Activated T-helper 1 cell treated with anti-CD3 and anti-CD28 coated beads, Interleukin-12 subunit alpha, Interleukin-12 subunit beta, Interleukin-2, Interleukin-4 antibody, amounts not matched to agents 30 ng/mL and 10 ng/mL and 1 ng/mL, durations not matched to agents 14 hours and 24 hours and 36 hours (primary cell): ENCODE measurements at regions not wholly inside any gene's neighbourhood (a gene's known extent, or its start where the extent isn't known, plus 50 kb on each side); places are given as distances from the start of the nearest gene placed in this dataset.

Source experiments
- DNase-seq: peaks from one replicate; pipeline ENCODE4 v3.0.0; 2021; ENCODE audit warnings: low spot score
- H3K27ac Mint-ChIP-seq: one replicate; pipeline ENCODE4 v1.8.0; 2021; ENCODE audit warnings: mild to moderate bottlenecking, mixed read lengths
- H3K27me3 Mint-ChIP-seq: one replicate; pipeline ENCODE4 v1.8.0; 2022; ENCODE audit warnings: mild to moderate bottlenecking, moderate library complexity, mixed read lengths; ENCODE audit not compliant: insufficient read depth
- H3K36me3 Mint-ChIP-seq: one replicate; pipeline ENCODE4 v1.8.0; 2021; ENCODE audit warnings: low read depth, mixed read lengths
- H3K4me1 Mint-ChIP-seq: one replicate; pipeline ENCODE4 v1.8.0; 2021; ENCODE audit warnings: low read depth, mixed read lengths
- H3K4me3 Mint-ChIP-seq: one replicate; pipeline ENCODE4 v1.8.0; 2021; ENCODE audit warnings: mild to moderate bottlenecking, moderate library complexity, mixed read lengths
- H3K9me3 Mint-ChIP-seq: one replicate; pipeline ENCODE4 v1.8.0; 2021; ENCODE audit warnings: mixed read lengths
- intact Hi-C: fragments of 100-400 bp; cut with micrococcal nuclease; formaldehyde crosslinking; loops from one replicate; pipeline ENCODE4 v1.15.1; 2024

GRCh38 chr1:185500001-185500626 is 183.1 kb upstream of the IVNS1ABP start:
- no peak for DNase-seq
- peaks cover 3% of the 10 kb centered on the region for H3K27me3 Mint-ChIP-seq
- peak overlapping the region; percentile 43 for H3K27ac Mint-ChIP-seq

GRCh38 chr1:185498207-185498606 is 181.2 kb upstream of the IVNS1ABP start:
- Mint-ChIP-seq H3K27me3 (peaks cover 3% of the 10 kb centered on the region), H3K4me1 (peaks cover 36% of the 10 kb centered on the region), H3K4me3 (no peak overlapping the region), H3K36me3 (peaks cover 3% of the 10 kb centered on the region), H3K27ac (no peak overlapping the region), H3K9me3 (peaks cover 15% of the 10 kb centered on the region)
- no peak for DNase-seq
- intact Hi-C loops = no loop called here

More at GRCh38 chr1:185500001-185500626, 183.1 kb upstream of the IVNS1ABP start:
- Mint-ChIP-seq H3K4me3 (no peak overlapping the region), H3K9me3 (peaks cover 15% of the 10 kb centered on the region), H3K36me3 (peaks cover 3% of the 10 kb centered on the region), H3K4me1 (peaks cover 36% of the 10 kb centered on the region)
- intact Hi-C loops = loop anchor here (1.0 to 5.0 kb wide), 2 partner anchors 60 to 62 kb away; no protein-coding TSS in a partner anchor

DNA sequence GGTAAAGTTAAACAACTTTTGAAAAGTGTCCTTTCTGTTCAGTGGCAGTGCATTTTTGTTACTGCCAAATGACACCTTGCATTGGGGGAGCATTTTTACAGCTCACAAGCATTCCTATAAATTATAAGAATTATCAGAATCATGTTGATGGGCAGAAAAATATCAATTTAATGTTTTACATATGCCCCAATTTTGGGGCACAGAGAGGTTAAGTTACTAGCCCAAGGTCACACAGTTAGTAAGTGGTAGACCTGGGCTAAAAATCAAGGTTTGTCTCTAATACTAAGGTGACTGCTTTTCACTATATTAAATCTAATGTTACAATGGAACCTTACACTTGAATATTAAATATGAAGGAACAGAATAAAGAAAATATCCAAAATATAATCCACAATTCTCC is 180.1 kb upstream of the IVNS1ABP start:
- peaks cover 3% of the 10 kb centered on the region for H3K27me3 Mint-ChIP-seq
- peaks cover 36% of the 10 kb centered on the region for H3K4me1 Mint-ChIP-seq
- no peak for DNase-seq
- intact Hi-C loops = no loop called here
- peaks cover 3% of the 10 kb centered on the region for H3K36me3 Mint-ChIP-seq
- H3K4me3 Mint-ChIP-seq = no peak overlapping the region
- H3K27ac Mint-ChIP-seq = no peak overlapping the region
- H3K9me3 Mint-ChIP-seq = peaks cover 11% of the 10 kb centered on the region

DNA sequence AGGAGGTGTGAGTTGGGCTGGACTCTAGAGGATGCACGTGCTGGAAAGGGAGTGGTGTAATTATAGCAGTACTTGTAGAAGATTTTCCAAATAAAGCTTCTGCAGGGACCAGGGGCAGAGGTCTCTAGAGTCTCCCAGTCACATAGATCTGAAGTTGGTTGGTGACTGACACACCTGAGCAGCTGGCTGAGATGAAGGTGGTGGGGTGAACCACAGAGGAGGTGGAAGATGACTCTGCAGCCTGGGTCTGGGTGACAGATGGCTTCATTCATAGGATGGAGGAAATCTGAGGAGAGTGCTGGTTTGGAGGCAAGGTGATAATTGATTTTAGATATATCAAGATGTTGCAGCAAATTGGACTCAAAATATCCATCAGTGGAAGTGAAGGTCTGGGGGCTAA is 178.9 kb upstream of the IVNS1ABP start:
- Mint-ChIP-seq H3K4me3 (no peak overlapping the region), H3K27ac (no peak overlapping the region), H3K9me3 (peaks cover 11% of the 10 kb centered on the region), H3K4me1 (peaks cover 34% of the 10 kb centered on the region), H3K27me3 (peaks cover 3% of the 10 kb centered on the region), H3K36me3 (peaks cover 2% of the 10 kb centered on the region)
- intact Hi-C loops = no loop called here
- no peak for DNase-seq

DNA sequence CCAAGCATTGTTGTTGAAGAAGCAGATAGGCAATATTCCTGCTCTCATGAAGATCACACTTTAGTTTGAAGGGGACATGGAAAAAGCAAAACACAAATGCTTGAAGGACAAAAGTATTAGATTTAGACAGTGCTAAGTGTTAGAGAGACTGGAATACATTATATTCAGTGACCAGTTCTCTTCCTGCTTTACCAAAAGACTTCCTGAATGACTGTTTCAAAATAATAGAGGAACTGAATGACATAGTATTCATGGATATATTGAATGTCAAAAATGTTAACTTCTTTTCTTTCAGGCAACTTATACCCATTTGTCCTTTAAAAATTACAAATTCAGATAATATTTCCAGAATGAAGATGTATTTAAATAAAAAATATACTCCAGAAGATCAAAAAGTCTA is 178.0 kb upstream of the IVNS1ABP start:
- Mint-ChIP-seq H3K27me3 (peaks cover 3% of the 10 kb centered on the region), H3K9me3 (peaks cover 7% of the 10 kb centered on the region), H3K36me3 (peaks cover 2% of the 10 kb centered on the region), H3K27ac (no peak overlapping the region), H3K4me3 (no peak overlapping the region), H3K4me1 (peaks cover 25% of the 10 kb centered on the region)
- DNase-seq = no peak
- intact Hi-C loops = no loop called here

DNA sequence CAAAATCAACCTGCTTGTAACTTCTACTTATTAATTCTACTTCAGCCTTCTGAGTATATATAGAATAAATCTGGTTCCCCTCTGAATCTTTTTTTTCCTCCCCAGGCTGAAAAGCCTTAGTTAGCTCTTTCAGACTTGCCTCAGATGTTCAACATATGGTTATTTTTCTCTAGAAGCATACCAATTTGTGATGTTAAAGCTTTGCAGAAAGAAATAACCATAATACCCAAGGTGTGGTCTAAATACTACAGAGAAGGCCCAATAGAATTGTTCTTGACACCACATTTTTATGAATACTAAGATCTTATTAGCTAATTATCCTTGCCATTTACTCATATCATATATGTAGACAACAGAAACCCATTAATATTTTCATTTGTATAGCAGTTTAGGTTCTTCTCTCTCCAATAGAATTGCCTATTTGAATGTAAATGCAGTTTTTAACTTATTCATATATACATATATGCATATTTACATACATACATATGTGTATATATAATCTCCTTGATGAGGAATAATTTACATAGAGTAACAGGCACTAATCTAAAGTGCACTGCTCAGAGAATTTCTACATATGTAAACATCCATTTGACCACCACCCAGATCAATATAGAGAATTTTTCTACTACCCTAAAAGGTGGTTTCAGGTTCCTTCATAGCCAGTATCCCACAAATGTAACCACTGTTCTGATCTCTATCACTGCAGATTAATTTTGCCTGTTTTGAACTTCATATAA is 175.2 kb upstream of the IVNS1ABP start:
- H3K27ac Mint-ChIP-seq = no peak overlapping the region
- H3K4me3 Mint-ChIP-seq = no peak overlapping the region
- DNase-seq = no peak
- no peaks in the 10 kb centered on the region for H3K9me3 Mint-ChIP-seq
- peaks cover 2% of the 10 kb centered on the region for H3K36me3 Mint-ChIP-seq
- intact Hi-C loops = no loop called here
- H3K4me1 Mint-ChIP-seq = peaks cover 23% of the 10 kb centered on the region
- peaks cover 5% of the 10 kb centered on the region for H3K27me3 Mint-ChIP-seq

- Mint-ChIP-seq H3K36me3 (no peaks in the 10 kb centered on the region), H3K4me3 (no peak overlapping the region), H3K27me3 (peaks cover 2% of the 10 kb centered on the region), H3K27ac (no peak overlapping the region), H3K9me3 (no peaks in the 10 kb centered on the region), H3K4me1 (peaks cover 19% of the 10 kb centered on the region)
- intact Hi-C loops = no loop called here
- no peak for DNase-seq
These were observed 174.6 kb upstream of the IVNS1ABP start for GRCh38 chr1:185491604-185492003.

DNA sequence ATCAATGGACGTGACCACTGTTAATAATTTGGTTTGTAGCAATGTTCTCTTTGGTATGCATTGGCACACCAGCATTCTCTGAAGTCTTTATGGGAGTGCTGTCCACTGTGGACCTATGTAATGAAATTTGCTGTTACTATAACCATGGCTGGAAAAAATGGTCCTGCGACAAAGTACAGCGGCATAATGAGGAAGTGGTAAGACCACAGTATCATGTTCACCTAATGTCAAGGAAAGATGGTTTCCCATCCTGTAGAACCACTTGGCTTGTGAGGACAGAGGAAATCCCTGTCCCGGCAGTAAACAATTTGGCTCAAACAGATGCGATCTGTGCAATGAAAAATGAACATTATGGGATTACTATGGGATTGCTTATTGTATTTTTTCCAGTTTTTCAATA is 173.9 kb upstream of the IVNS1ABP start:
- H3K4me3 Mint-ChIP-seq = no peak overlapping the region
- no peak overlapping the region for H3K27ac Mint-ChIP-seq
- peaks cover 1% of the 10 kb centered on the region for H3K36me3 Mint-ChIP-seq
- intact Hi-C loops = no loop called here
- no peaks in the 10 kb centered on the region for H3K9me3 Mint-ChIP-seq
- DNase-seq = no peak
- H3K4me1 Mint-ChIP-seq = peaks cover 14% of the 10 kb centered on the region
- peaks cover 2% of the 10 kb centered on the region for H3K27me3 Mint-ChIP-seq

DNA sequence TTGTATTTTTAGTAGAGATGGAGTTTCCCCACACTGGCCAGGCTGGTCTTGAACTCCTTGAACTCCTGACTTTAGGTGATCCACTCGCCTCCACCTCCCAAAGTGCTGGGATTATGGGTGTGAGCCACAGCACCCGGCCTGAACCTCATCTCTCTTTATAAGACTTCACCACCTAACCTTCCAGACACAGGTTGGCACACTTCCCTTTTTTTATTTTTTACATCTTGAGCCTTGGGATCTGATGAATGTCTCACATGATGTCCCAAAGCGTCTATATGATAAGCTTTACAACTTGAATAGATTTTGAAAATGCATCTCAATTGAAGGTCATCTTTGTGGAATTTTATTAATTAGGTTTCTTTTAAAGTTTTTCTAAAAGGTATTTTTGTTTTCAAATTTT is 172.4 kb upstream of the IVNS1ABP start:
- Mint-ChIP-seq H3K4me3 (no peak overlapping the region), H3K27me3 (peaks cover 2% of the 10 kb centered on the region), H3K4me1 (peaks cover 9% of the 10 kb centered on the region), H3K27ac (peak overlapping the region; percentile 45), H3K36me3 (peaks cover 3% of the 10 kb centered on the region), H3K9me3 (no peaks in the 10 kb centered on the region)
- no peak for DNase-seq
- intact Hi-C loops = no loop called here

GRCh38 chr1:185488808-185489207 is 171.8 kb upstream of the IVNS1ABP start:
- H3K4me3 Mint-ChIP-seq = no peak overlapping the region
- H3K9me3 Mint-ChIP-seq = no peaks in the 10 kb centered on the region
- intact Hi-C loops = no loop called here
- H3K36me3 Mint-ChIP-seq = peaks cover 3% of the 10 kb centered on the region
- H3K4me1 Mint-ChIP-seq = peaks cover 9% of the 10 kb centered on the region
- no peak for DNase-seq
- H3K27ac Mint-ChIP-seq = no peak overlapping the region
- H3K27me3 Mint-ChIP-seq = peaks cover 2% of the 10 kb centered on the region

DNA sequence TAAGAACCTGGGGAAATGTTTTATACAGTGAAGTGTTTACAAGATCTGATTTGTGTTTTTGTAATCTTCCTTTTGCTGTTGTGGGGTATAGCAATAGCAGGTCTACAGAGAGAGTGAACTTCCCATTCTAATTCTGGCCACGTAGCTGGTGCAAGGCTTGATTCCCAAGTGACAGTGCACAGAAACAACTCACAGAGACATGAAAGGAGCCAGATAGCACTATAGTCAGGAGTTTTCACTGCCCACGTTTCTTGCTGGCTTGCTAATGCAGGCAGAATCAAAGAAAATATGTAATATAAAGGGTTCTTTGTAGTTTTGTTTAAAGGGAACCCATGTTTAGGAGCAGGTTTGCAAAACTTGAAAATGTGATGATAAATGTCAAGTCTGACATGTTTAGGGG is 170.9 kb upstream of the IVNS1ABP start:
- DNase-seq = no peak
- H3K9me3 Mint-ChIP-seq = no peaks in the 10 kb centered on the region
- H3K36me3 Mint-ChIP-seq = peaks cover 3% of the 10 kb centered on the region
- no peak overlapping the region for H3K27ac Mint-ChIP-seq
- H3K4me3 Mint-ChIP-seq = no peak overlapping the region
- intact Hi-C loops = no loop called here
- H3K4me1 Mint-ChIP-seq = peaks cover 9% of the 10 kb centered on the region
- H3K27me3 Mint-ChIP-seq = peaks cover 2% of the 10 kb centered on the region

GRCh38 chr1:185487026-185487425 is 170.0 kb upstream of the IVNS1ABP start:
- Mint-ChIP-seq H3K4me1 (peaks cover 9% of the 10 kb centered on the region), H3K36me3 (peaks cover 3% of the 10 kb centered on the region), H3K4me3 (no peak overlapping the region), H3K9me3 (no peaks in the 10 kb centered on the region), H3K27ac (no peak overlapping the region), H3K27me3 (peaks cover 2% of the 10 kb centered on the region)
- intact Hi-C loops = no loop called here
- no peak for DNase-seq

GRCh38 chr1:185486346-185486745 is 169.3 kb upstream of the IVNS1ABP start:
- H3K9me3 Mint-ChIP-seq = peaks cover 1% of the 10 kb centered on the region
- peaks cover 2% of the 10 kb centered on the region for H3K27me3 Mint-ChIP-seq
- peaks cover 3% of the 10 kb centered on the region for H3K36me3 Mint-ChIP-seq
- intact Hi-C loops = no loop called here
- H3K4me3 Mint-ChIP-seq = no peak overlapping the region
- H3K4me1 Mint-ChIP-seq = peaks cover 9% of the 10 kb centered on the region
- no peak overlapping the region for H3K27ac Mint-ChIP-seq
- no peak for DNase-seq
